ENCODE measurements at regions not wholly inside any gene's neighbourhood (a gene's known extent, or its start where the extent isn't known, plus 50 kb on each side); places are given as distances from the start of the nearest gene placed in this dataset.
A peak's percentile ranks its signal among the peaks of the same experiment; 100 is the strongest.

DNA sequence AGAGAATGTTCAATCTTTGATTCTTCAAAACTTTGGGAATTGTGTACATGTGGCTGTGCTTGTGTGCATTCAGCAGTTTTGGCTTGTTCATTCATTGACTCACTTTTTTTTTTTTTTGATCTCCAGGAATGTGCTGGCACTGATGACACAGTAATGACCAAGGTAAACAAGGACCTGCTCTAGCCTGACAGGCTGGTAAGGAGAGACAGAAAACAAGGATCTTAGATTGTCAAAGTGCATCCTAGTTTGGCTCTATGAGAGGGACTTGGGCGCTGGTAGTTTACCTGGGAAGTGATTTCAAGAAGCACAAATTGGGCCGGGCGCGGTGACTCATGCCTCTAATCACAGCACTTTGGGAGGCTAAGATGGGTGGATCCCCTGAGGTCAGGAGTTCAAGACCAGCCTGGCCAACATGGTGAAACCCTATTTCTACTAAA, 233.1 kb upstream of the WSCD1 start:
- no peak overlapping the region for H2BK5ac ChIP-seq (ENCODE audit: low read depth, low read length, poor library complexity, severe bottlenecking)
- ChIA-PET POLR2A (ENCODE audit: unreplicated experiment) (no interaction called here), CTCF (no interaction called here)
- H2BK120ac ChIP-seq (ENCODE audit: low read depth, low read length), result no peak overlapping the region; the same call in 1 of the 2 replicates
- no peak overlapping the region for H2BK20ac ChIP-seq (ENCODE audit: low read depth, low read length)
- H2AK9ac ChIP-seq (replicated peaks; ENCODE audit: low read depth, low read length, poor library complexity), result no peak overlapping the region
- no peak overlapping the region for H3K9ac ChIP-seq (ENCODE audit: low read depth, low read length)
- no peaks in the 10 kb centered on the region for H3K9me1 ChIP-seq (ENCODE audit: insufficient read depth, low read length)
- H3K4me2 ChIP-seq (ENCODE audit: low read depth, low read length), result no peak overlapping the region; the same call in 1 of the 2 replicates
- peak; percentile 72 for ATAC-seq (ENCODE audit: low read depth)
- no peaks in the 10 kb centered on the region for H4K20me1 ChIP-seq (ENCODE audit: insufficient read depth, low read length)
- H3K4ac ChIP-seq (ENCODE audit: low read depth, low read length), result no peak overlapping the region
- no CpG with 5 or more reads among the region's 4 CpGs for WGBS, 2 experiments (ENCODE audit: extremely low coverage in 2 of 2, insufficient read length in 1 of 2)
- H3K56ac ChIP-seq (ENCODE audit: extremely low read depth, insufficient read depth, low read length), result no peak overlapping the region
- H2AFZ ChIP-seq (replicated peaks; ENCODE audit: low read length, poor library complexity), result no peak overlapping the region
- no peak overlapping the region for H3K4me3 ChIP-seq (ENCODE audit: insufficient read depth, low read depth, low read length)
- no peak overlapping the region for H2BK15ac ChIP-seq (ENCODE audit: low read depth, low read length)
- no peak overlapping the region for H4K8ac ChIP-seq (ENCODE audit: low read depth in 2 of 2, low read length in 2 of 2)
- DNase-seq, result peak; percentile 78
- no TSS peak for BruUV-seq (replicated peaks)
- H3K14ac ChIP-seq (replicated peaks; ENCODE audit: low read depth, low read length), result no peak overlapping the region
- TF ChIP-seq MAFK (IDR thresholded peaks at IDR 0.05; ENCODE audit: low read depth, low read length) (peak; percentile 83), RCOR1 (IDR thresholded peaks at IDR 0.05; ENCODE audit: insufficient replicate concordance, low read length) (no peak), FOS (IDR thresholded peaks at IDR 0.05; ENCODE audit: low read depth, low read length) (no peak)
- TF ChIP-seq, protein P1, sequence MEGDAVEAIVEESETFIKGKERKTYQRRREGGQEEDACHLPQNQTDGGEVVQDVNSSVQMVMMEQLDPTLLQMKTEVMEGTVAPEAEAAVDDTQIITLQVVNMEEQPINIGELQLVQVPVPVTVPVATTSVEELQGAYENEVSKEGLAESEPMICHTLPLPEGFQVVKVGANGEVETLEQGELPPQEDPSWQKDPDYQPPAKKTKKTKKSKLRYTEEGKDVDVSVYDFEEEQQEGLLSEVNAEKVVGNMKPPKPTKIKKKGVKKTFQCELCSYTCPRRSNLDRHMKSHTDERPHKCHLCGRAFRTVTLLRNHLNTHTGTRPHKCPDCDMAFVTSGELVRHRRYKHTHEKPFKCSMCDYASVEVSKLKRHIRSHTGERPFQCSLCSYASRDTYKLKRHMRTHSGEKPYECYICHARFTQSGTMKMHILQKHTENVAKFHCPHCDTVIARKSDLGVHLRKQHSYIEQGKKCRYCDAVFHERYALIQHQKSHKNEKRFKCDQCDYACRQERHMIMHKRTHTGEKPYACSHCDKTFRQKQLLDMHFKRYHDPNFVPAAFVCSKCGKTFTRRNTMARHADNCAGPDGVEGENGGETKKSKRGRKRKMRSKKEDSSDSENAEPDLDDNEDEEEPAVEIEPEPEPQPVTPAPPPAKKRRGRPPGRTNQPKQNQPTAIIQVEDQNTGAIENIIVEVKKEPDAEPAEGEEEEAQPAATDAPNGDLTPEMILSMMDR (conservative IDR thresholded peaks at IDR 0.05; ENCODE audit: low read depth, low read length), result no peak
- TF ChIP-seq, protein P2, sequence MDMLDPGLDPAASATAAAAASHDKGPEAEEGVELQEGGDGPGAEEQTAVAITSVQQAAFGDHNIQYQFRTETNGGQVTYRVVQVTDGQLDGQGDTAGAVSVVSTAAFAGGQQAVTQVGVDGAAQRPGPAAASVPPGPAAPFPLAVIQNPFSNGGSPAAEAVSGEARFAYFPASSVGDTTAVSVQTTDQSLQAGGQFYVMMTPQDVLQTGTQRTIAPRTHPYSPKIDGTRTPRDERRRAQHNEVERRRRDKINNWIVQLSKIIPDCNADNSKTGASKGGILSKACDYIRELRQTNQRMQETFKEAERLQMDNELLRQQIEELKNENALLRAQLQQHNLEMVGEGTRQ (IDR thresholded peaks at IDR 0.05; ENCODE audit: low read depth, low read length), result no peak
- in situ Hi-C loops (cut with MboI; ENCODE audit: low sequenced_read_pairs), result no loop called here
- dilution Hi-C loops (cut with HindIII; ENCODE audit: low sequenced_read_pairs, unreplicated experiment), result no loop called here
- H3K9me3 ChIP-seq (ENCODE audit: control insufficient read depth, insufficient read depth, low read length), result no peaks in the 10 kb centered on the region
- no peak overlapping the region for H4K5ac ChIP-seq (ENCODE audit: low read depth, low read length)
- no peaks in the 10 kb centered on the region for H3K79me1 ChIP-seq (ENCODE audit: low read depth in 1 of 2, low read length in 2 of 2)
- peaks cover 3% of the 10 kb centered on the region; the same call in 1 of the 2 replicates for H3K4me1 ChIP-seq (ENCODE audit: control insufficient read depth, insufficient read depth, low read length)
- intact Hi-C loops (cut with micrococcal nuclease), result loop anchor here (10.0 kb wide), 1 partner anchor 578 kb away; no protein-coding TSS in a partner anchor
- no peak overlapping the region for H3K23ac ChIP-seq (ENCODE audit: low read depth, low read length)
- no peaks in the 10 kb centered on the region for H3K36me3 ChIP-seq (ENCODE audit: control insufficient read depth, insufficient read depth, low read length)
- no peak overlapping the region for H2AK5ac ChIP-seq (ENCODE audit: low read depth, low read length)
- H3K27me3 ChIP-seq (ENCODE audit: control insufficient read depth, insufficient read depth, low read length), result no peaks in the 10 kb centered on the region
- peak overlapping the region; percentile 62; the same call in 1 of the 2 replicates for H3K18ac ChIP-seq (ENCODE audit: low read depth, low read length)
- no peak overlapping the region for H4K91ac ChIP-seq (ENCODE audit: insufficient read depth, low read depth, low read length)
- no peak overlapping the region for H3K27ac ChIP-seq (ENCODE audit: insufficient read depth, low read length)
